Stimulated activated CD4-positive, alpha-beta T cell treated with anti-CD3 and anti-CD28 coated beads, Interleukin-4, amount 100 ng/mL, for 24 hours (primary cell): ENCODE measurements at regions not wholly inside any gene's neighbourhood (a gene's known extent, or its start where the extent isn't known, plus 50 kb on each side); places are given as distances from the start of the nearest gene placed in this dataset.

Source experiments
- DNase-seq: peaks from one replicate; pipeline ENCODE4 v3.0.0-alpha.2; 2020

- DNase-seq: no peak
These were observed 152.1 kb downstream of the KCTD15 start for GRCh38 chr19:33948651-33949335.

DNA sequence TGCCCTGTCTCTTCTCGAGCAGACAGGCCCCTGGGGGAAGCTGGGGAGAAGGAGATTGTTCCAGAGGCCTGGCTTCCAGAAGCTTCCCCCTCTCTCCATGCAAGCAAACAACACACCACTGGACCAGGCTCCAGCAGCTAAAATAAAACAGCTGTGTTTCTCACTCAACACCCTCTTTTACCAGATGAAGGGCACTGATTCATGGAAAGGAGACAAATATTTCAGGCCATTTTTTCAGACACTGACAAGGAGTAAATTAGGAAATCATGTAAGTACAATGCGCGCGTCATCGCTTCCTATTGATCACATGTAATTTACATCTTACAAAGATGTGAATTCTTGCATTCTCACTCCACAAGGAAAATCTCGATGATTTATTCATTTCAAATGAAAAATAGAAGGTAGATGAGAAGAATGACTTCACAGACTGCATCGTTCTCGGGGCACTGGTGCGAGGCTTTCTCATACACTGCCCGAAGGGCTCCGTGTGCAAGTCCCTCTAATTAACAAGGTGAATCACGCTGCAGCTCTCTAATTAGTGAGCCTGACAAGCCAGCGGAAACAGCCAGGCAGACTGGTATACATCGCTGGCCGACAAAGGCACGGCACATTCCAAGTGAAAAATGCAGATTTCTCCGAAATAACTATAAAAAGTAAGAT lies 153.6 kb downstream of the KCTD15 start:
- DNase-seq: no peak

- DNase-seq: no peak
These were observed 156.4 kb downstream of the KCTD15 start for GRCh38 chr19:33953023-33953422.

- DNase-seq: no peak
These were observed 156.9 kb downstream of the KCTD15 start for GRCh38 chr19:33953592-33953991.

GRCh38 chr19:33954686-33955085 lies 158.0 kb downstream of the KCTD15 start:
- DNase-seq: no peak

DNA sequence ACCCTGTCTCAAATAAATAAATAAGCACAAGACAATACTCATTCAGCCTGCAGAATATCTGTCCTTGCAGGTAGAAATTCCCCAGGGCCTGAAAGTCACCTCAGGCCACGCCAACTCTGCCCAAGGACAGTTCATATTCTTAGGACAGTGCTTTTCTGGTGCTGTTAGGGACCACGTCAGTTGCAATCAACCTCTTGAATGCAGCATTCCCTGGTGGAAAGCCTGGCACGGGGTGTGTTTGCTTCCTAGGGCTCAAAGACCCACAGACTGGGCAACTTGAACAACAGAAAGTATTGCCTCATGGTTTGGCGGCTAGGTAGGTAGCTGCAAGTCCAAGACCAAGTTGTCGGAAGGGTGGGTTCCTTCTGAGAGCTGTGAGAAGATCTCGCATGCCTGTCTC lies 160.3 kb downstream of the KCTD15 start:
- DNase-seq: no peak

DNA sequence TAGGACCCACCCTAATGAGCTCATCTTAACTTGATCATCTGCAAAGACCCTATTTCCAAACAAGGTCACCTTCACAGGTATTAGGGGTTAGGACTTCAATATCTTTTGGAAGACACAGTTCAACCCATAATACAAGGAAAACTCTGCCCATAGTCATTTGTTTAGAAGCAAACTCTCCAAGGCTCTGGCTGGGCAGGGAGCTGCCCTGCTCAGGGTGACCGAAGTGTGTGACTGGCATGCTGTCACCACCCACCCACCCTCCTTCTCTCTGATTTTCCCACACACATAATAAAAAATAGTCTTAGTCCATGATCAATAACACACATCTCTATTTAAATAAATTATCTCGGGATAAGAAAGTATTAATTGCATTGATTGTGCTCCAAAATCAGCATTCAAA lies 161.1 kb downstream of the KCTD15 start:
- DNase-seq: no peak

DNA sequence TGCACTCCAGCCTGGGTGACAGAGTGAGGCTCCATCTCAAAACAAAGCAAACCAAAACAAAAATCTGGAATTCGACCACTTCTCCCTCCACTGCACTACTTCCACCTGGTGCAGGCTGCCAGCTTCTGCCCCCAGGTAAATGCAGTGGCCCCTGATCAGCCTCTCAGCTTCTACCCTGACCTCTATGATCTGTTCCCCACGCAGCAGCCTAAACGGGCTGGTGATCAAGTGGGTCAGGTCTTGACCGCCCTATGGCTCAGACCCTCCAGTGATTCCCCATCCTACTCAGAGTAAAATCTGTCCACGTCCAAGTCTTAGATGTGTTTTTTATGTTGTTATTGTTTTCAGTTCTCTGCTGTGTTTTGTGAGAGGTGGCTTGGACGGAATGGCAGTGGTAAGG lies 163.9 kb downstream of the KCTD15 start:
- no peak for DNase-seq

- DNase-seq: no peak
These were observed 165.5 kb downstream of the KCTD15 start for GRCh38 chr19:33962161-33962560.

GRCh38 chr19:33963514-33963913 lies 166.8 kb downstream of the KCTD15 start:
- no peak for DNase-seq

DNA sequence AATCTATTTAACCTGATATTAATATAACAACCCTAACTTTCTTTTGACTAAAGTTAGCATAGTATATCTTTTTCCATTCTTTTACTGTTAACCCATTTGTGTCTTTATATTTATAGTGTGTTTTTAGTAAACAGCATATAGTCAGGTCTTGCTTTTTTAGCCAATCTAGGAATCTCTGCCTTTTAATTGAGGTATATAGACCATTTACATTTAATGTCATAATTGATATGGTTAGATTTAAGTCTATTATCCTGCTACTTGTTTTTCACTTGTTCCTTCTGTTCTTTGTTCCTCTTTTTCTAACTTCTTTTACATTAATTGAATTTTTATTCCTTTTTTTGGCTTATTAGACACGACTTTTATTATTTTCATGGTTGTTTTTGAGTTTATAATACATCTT lies 174.4 kb downstream of the KCTD15 start:
- no peak for DNase-seq

DNA sequence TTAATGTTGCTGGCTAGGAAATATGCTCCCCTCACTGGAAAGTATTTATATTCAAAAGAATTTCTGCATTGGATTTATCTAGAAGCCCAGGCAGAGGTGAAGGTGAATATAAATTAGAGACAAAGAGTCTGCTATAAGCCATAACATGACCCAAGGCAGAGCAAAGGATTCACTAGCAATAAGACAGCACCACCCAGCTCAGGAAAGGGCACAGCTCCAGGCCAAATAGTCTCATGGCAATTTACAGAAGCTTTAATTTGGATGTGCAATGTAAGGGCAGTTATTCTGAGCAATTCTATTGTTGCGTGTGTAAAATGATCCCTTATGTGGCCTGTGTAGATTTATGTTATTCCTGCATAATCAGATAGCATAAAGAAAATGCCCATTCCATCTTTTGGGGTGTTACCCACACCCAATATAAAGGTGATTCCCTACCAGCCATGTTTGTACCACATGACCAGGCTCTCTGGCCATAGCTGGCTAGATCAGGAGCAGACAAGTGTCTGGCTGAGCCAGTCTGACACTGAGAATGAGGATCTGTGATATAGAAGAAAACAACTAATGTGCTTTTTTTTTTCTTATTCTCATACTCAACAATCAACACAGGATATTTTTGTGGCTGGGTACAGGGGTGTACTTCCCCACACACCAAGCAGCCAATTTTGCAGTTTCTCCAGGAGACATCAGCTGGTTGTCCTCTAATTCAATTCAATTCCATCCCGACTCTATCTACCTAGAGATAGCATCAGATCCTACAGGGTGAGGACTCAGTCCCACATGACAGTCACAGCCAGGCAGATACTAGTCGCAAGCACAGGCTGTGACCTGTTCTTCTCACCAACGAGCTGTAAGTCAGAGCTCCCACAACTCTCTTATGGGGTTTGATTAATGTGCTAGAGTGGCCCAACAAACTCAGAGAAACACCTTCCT lies 181.4 kb downstream of the KCTD15 start:
- no peak for DNase-seq

- no peak for DNase-seq
These were observed 186.0 kb downstream of the KCTD15 start for GRCh38 chr19:33982706-33983105.

DNA sequence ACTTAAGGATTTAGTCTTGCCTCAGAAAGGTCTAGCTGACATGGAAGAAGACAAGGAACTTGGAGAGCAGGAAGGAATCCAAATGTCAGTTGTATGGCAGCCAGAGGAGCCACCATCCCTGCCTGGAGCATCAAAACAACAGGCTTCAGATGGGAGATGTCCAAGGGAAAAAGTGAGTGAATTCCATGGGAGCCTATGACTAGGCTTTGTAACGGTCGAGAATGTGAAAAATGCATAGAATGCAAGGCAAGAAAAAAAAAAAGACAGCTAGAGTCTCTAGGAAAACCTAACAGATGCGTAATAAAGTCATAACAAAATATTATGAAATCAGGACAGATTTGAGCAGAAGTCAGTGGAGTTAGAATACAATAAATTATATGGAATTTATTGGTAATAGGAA lies 183.7 kb upstream of the LSM14A start:
- DNase-seq: no peak

DNA sequence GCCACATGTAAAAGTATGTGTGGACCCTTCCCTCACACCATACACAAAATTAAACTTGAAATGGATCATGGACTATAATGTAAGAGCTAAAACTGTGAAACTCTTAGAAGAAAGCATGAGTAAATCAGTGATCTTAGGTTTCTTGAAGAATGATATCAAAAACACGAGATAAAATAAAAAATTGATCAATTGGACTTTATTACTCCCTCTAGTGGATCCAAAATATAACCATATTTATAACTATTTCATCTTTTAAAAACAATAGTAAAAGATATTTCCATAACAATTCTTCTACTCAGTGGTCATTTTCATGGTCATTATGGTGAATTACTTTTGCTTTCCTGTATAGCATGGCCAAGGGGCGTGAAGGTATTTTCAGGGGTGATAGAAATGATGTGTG lies 174.6 kb upstream of the LSM14A start:
- DNase-seq: no peak

DNA sequence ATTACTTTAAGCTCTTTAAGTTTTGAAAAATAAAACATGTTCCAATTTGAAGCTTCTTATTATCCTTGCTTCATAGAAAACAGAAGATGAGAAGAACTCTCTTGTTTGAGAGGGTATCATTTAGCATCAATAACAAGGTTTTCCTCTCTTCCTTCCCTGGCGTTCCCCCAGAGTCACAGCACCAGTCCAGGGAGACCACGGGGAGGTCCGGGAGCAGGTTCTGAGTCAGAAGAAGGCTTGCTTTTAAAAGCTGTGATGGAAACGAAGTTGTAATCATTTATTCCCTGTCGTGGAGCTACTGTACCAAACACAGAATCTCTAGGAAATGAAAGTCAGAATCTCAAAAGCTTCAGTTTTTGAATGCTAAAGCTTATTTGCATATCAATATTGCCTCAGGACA lies 174.0 kb upstream of the LSM14A start:
- no peak for DNase-seq

DNA sequence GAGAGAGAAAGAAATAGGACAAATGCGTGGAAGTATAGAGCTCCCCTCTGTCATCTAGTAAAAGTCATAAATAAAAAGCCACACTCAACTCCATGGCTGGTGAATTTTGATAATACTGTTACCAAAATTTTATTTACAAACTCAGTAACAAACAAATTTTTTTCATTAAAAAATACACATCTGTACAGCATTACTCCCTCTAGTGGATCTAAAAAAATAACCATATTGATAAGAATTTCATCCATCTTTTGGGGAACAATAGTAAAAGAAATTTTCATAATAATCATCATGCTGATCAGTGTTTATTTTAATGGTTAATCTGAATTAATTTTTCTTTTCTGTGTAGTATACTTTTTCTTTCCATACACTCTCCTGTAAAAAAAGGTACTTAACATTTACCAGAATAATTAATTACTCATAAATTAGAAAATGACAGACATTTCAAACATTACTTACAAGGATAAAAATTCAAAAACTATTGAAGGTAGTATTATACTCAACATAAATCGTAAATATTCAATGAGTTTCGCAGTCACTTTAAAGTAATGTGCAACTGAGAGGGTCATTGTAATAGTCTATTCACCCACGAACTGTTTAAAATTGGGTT lies 173.5 kb upstream of the LSM14A start:
- DNase-seq: no peak

DNA sequence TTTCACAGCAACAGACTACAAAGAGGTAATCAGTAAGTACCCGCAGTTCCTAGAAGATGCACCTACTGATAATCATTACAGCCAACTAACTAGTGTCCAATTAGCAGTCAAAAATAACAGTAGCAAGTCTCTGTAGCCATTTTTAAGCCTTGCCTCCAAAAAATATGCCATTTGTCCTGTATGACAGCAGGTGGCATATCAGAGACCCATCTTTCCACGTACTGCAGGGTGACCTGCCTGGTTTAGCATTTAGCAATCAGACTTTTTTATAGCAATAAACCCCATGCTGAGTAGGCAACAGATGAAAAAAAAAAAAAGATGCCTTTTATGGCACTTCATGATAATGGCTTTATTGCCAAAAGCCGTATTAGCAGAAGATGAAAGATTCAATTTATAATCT lies 155.3 kb upstream of the LSM14A start:
- DNase-seq: no peak

DNA sequence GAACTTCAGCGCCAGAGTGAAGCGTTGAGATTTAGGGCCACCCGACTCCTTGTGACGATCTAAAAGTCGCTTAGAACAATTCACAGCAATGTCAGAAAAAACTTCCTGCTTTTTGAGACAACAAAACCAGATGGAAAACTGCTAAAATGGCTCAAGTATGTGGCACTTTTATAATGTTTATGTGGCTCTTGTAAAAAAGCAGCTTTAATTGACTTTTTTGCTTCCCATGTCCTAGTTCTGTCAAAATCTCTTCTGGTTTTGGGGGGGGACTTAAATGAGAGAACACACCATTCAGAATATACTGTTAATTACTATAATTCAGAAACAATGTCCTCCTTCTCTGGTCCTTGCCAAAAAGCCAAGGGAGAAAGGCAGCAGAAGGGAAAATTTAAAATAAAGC lies 154.7 kb upstream of the LSM14A start:
- no peak for DNase-seq

GRCh38 chr19:34018546-34018945 lies 153.8 kb upstream of the LSM14A start:
- DNase-seq: no peak

DNA sequence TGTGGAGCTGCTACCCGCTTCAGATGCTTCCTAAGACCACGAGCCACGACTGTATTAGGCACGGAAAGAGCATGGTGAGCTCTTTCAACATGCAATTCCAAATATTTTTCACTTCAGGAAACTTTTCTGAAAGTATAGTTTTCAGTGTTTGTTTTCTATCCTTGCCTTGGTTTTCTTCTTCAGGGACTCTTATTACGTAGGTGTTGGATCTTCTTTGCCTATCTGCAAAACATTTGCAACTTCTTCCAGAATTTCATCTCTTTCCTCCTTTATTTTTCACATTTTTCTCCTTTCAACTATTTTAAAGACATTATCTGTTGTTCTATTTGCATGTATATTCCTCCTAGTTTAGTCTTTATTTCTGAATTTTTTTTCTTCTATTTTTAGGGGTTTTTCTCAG lies 148.9 kb upstream of the LSM14A start:
- DNase-seq: no peak

- no peak for DNase-seq
These were observed 138.4 kb upstream of the LSM14A start for GRCh38 chr19:34033880-34034279.

GRCh38 chr19:34034318-34034846 lies 137.9 kb upstream of the LSM14A start:
- DNase-seq: no peak
